ENCODE measurements at regions not wholly inside any gene's neighbourhood (a gene's known extent, or its start where the extent isn't known, plus 50 kb on each side); places are given as distances from the start of the nearest gene placed in this dataset.
"Not testable (repeated sequence)": the region's sequence is repeated elsewhere in the genome, so short reads cannot be mapped to it uniquely, and the experiment has no call there.

DNA sequence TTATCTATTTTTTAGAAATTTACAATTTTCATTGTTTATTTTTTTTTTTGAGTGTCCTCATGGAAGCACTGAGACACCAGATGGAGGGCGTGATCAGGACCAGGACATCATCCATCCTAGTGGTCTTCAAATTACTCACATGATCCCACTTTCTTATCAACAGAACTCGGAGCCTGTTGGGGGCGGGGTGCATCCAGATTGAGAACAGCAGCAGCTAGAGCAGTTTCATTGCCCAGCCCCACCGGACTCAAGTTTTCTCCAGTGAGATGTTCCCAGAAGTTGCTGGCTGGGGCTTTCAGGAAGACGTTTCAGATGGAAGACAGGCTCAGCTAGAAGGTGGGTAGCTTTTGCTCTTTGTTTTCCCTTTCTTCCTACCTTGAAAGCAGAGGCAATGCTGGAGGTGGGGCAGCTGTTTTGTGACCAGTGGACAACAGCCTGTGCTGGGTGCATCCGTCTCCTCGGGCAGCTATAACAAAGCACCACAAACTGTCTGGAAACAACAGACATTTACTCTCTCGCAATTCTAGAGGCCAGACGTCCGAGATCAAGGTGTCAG, 562.1 kb downstream of the TBC1D22A start:
- DNase-seq = no peak

DNA sequence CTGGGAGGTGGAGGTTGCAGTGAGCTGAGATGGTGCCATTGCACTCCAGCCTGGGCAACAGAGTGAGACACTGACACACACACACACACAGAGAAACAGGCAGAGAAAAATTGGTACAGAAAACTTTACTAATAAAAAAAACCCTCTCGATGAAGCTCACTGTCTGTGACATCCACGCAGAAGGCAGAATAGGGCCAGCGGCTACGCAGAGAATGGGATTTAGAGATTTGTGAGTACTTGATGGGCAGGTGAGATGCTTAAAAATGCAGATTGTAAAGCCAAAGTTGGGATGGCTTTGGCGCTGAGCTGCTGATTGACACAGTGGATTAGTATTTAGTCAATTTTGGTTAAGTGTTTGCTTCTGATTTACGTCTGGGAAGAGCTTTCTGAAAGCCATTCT, 561.1 kb downstream of the TBC1D22A start:
- DNase-seq = no peak

- DNase-seq = no peak
These were observed 560.4 kb downstream of the TBC1D22A start for GRCh38 chr22:47322854-47323253.

GRCh38 chr22:47320560-47320959, 558.1 kb downstream of the TBC1D22A start:
- DNase-seq = no peak

DNA sequence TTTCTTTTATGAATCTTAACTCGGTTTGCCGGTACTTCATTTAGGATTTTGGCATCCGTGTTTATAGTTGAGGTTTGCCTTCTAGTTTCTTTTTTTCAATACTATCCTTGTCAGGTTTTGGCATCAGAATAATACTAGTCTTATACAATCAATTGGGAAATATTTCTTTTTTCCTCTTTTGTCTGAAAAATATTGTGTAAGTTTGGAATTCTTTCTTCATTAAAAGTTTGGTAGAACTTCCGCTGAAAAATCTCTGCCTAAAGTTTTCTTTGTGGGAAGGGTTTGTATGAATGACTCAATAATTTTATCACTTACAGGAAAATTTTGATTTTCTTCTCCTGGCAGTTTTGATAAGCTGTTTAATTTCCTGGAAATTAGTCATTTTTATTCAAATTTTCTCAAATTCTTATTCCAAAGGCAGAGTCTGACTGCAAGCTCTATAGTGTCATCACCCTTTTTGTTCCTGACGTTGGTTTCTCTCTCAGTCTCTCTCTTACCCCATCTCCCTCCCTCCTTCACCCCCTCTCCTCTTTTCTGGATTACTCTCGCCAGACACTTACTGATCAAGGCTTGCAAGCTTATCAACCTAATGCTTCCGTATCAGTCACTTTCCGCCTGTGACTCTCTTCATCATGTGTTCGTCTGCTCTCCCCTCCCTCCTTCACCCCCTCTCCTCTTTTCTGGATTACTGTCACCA, 555.7 kb downstream of the TBC1D22A start:
- DNase-seq = no peak

- DNase-seq = no peak
These were observed 553.5 kb downstream of the TBC1D22A start for GRCh38 chr22:47315862-47316419.

- no peak for DNase-seq
These were observed 548.2 kb downstream of the TBC1D22A start for GRCh38 chr22:47310601-47311000.

GRCh38 chr22:47309946-47310345, 547.5 kb downstream of the TBC1D22A start:
- no peak for DNase-seq

DNA sequence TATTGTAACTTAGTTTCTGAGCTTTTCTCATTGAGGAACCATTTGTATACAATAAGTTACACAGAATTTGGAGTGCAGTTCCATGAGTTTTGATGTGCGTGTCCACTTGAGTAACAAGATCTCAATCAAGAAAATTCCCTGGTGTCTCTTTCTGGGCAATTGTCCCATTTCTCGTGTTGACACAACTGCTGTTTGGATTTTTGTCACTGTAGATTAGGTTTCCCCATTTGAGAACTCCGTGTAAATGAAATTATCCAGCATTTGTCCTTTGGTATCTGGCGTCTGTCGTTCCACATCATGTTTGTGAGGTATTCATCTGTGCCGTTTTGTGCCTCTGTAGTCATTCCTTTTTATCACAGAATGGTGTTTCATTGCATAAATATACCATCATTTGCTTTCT, 547.0 kb downstream of the TBC1D22A start:
- no peak for DNase-seq

DNA sequence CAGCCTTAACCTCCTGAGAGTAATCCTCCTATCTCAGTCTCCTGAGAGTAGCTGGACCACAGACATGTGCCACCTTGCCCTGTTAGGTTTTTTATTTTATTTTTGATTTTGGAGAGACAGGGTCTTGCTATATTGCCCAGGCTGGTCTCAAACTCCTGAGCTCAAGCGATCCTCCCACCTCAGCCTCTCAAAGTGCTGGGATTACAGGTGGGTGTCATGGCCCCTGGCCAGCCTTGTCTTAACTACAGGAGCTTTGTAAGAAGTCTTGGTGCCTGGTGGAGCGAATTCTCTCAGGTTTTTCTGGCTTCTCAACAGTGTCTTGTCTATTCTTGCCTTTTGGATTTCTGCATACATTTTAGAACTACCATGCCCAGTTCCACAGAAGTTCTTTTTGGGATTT, 546.4 kb downstream of the TBC1D22A start:
- DNase-seq = no peak

GRCh38 chr22:47307822-47308221, 545.4 kb downstream of the TBC1D22A start:
- no peak for DNase-seq

GRCh38 chr22:47307326-47307725, 544.9 kb downstream of the TBC1D22A start:
- DNase-seq = no peak

GRCh38 chr22:47304854-47305253, 542.4 kb downstream of the TBC1D22A start:
- DNase-seq = no peak

GRCh38 chr22:47304191-47304831, 541.9 kb downstream of the TBC1D22A start:
- no peak for DNase-seq

DNA sequence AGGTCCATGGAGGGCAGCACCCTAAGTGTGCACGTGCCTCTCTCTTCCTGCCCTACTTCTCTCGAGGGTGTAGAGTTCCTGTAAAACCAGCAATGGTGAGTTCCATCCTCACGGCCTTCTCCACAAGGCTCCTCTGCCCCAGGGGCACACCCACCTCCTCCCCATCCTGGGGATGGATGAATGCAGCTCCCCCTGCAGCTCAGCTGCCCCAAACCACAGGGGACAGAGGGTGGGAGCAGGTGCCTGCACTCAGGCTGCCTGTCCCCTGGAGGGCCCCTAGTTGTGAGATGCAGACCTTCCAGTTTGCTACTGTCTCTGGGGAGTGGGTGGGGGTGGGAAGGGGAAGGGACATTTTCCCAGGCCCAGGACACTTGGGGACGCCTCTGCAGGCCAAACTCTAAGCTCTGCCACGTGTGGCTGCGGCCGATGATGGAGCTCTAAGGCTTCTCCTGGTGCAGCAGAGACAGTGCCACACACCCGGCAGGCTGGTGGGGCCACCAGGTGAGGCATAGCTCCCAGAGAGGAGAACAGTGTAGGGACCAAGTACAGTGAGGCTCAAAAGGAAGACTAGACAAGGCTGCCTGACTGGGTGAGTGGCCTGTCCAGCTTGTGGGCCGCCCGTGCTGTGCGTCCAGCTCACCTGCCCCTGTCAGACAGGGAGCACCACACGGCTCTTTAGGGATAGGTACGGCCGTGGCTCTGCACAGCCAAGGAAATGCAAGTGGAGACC, 540.9 kb downstream of the TBC1D22A start:
- DNase-seq = no peak

DNA sequence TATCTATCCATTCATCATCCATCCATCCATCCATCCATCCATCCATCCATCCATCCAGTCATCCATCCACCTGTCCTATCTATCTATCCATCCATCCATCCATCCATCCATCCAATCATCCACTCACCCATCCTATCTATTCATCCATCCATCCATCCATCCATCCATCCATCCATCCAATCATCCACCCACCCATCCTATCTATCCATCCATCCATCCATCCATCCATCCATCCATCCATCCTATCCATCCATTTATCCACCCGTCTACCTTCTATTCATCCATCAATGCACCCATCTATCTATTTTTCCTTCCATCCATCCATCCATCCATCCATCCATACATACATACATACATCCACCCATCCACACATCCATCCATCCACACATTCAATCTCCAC, 540.1 kb downstream of the TBC1D22A start:
- DNase-seq = not testable (repeated sequence)

DNA sequence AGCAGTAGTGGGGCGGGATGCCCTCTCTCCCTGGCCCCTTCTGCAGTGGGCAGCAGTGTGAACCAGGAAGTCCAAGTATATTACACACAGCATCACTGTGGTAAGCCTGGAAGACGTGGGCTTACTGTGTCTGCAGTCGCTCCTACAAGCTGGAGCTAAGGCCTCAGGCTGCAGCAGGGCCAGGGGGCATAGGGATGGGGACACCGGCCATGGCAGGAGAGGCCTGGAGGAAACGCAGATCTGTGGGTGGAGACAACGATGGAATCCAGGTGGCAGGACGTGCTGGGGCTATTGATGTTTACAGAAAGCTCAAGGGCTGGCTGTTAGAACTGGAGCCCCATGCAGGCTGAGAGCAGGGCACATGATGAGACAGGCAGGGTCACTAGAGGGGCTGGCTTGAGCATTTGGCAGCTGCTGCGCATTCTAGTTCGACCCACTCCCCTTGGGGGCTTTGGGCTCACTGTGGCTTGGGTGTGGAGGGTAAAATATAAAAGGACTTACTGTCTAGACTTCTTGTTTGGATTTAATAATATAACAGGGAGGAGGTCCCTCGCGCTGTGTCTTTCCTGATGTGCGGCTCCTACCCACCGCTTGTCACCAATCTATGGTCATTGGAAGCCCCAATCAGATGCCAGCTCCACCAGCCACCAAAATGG, 539.5 kb downstream of the TBC1D22A start:
- no peak for DNase-seq

GRCh38 chr22:47300698-47301405, 538.4 kb downstream of the TBC1D22A start:
- no peak for DNase-seq

- DNase-seq = no peak
These were observed 537.6 kb downstream of the TBC1D22A start for GRCh38 chr22:47299863-47300697.

GRCh38 chr22:47299211-47299862, 536.9 kb downstream of the TBC1D22A start:
- DNase-seq = no peak

Data from activated naive CD4-positive, alpha-beta T cell treated with anti-CD3 and anti-CD28 coated beads, Interleukin-2, amount 50 U/mL, for 16 hours (primary cell).